ENCODE measurements at regions not wholly inside any gene's neighbourhood (a gene's known extent, or its start where the extent isn't known, plus 50 kb on each side); places are given as distances from the start of the nearest gene placed in this dataset.

DNA sequence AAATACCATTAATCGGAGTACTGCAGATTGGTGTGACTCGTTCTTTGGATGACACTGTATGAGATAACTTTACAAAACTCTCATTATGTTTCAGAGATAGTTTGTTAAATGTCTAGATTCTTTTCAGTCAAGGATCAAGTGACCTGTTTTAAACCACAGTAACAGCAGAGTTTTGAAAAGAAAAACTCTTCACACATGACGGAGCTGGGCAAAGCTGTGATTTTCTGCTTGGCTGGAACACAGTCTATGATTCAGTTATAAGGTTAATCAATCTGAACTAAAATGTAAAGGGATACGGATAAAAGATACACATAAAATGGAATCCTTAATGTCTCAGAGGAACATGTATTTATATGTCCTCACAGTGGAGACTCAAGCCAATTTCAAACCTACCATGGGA, 573.2 kb downstream of the PRKD1 start:
- Histone ChIP-seq H3K4me3 (no peak overlapping the region), H3K27ac (no peak overlapping the region), H3K4me1 (no peaks in the 10 kb centered on the region), H3K4me2 (no peak overlapping the region), H3K9me3 (no peaks in the 10 kb centered on the region)
- FAIRE-seq (no peak), ATAC-seq (no peak), DNase-seq (ENCODE audit: low read depth in 1 of 2, low spot score in 1 of 2) (no peak)
- WGBS (ENCODE audit: missing lambda C conversion rate) = 24% methylated on average over 4 of the region's 4 CpGs
- TF ChIP-seq JUNB (IDR thresholded peaks at IDR 0.05) (no peak), RCOR1 (IDR thresholded peaks at IDR 0.05; ENCODE audit: low read depth, low read length) (no peak), RARB (CRISPR knock-in tag; IDR thresholded peaks at IDR 0.05) (no peak), KDM5A (IDR thresholded peaks at IDR 0.05) (no peak), HOXB13 (CRISPR knock-in tag; IDR thresholded peaks at IDR 0.05; ENCODE audit: low read depth) (no peak), EHF (CRISPR knock-in tag; IDR thresholded peaks at IDR 0.05) (no peak), ESRRA (IDR thresholded peaks at IDR 0.05; ENCODE audit: borderline replicate concordance, low read length) (no peak), JUN (IDR thresholded peaks at IDR 0.05) (no peak), BHLHE40 (IDR thresholded peaks at IDR 0.05; ENCODE audit: low read depth, low read length) (no peak), MAX (IDR thresholded peaks at IDR 0.05) (no peak), CHD2 (IDR thresholded peaks at IDR 0.05; ENCODE audit: low read length, partially characterized antibody) (no peak), FOXS1 (CRISPR knock-in tag; IDR thresholded peaks at IDR 0.05) (no peak), BCL3 (IDR thresholded peaks at IDR 0.05) (no peak), EP300 (IDR thresholded peaks at IDR 0.05) (no peak)
- POLR2A ChIA-PET = no interaction called here
- CTCF ChIA-PET = no interaction called here

DNA sequence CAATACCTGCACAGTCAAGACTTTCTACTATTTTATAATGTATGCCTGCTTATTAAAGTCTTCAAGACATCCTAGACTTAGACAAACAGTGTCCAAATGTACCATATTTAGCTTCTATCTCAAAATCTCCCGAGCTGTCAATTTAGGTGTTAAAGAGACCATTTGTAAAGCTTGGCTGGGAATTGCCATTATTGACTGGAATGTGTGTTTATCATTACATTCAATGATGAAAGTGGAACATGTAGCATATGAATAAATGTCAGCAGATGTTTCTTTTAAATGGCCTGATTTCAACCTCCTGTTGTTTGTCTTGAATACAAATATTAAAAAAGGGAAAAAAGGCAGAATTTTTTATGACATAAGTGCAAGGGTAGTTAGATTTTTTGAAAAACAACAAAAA, 572.3 kb downstream of the PRKD1 start:
- CTCF ChIA-PET = interaction anchor here (0.6 kb wide), 1 partner anchor 245 kb away, joined by 3 read pairs; no protein-coding TSS in a partner anchor
- Histone ChIP-seq H3K27ac (no peak overlapping the region), H3K4me3 (no peak overlapping the region), H3K4me1 (no peaks in the 10 kb centered on the region), H3K4me2 (no peak overlapping the region), H3K9me3 (no peaks in the 10 kb centered on the region)
- ATAC-seq (no peak), FAIRE-seq (no peak), DNase-seq (ENCODE audit: low read depth in 1 of 2, low spot score in 1 of 2) (no peak)
- TF ChIP-seq HMGXB4 (CRISPR knock-in tag; IDR thresholded peaks at IDR 0.05; ENCODE audit: borderline replicate concordance) = no peak
- TF ChIP-seq MAZ (IDR thresholded peaks at IDR 0.05; ENCODE audit: borderline replicate concordance, low read depth, low read length) = no peak
- TF ChIP-seq RNF2 (IDR thresholded peaks at IDR 0.05; ENCODE audit: borderline replicate concordance, low read depth) = no peak
- TF ChIP-seq REST (IDR thresholded peaks at IDR 0.05) = no peak
- no peak for TF ChIP-seq JUN (IDR thresholded peaks at IDR 0.05)
- TF ChIP-seq ZC3H11A (IDR thresholded peaks at IDR 0.05) = no peak
- no peak for TF ChIP-seq RFX5 (IDR thresholded peaks at IDR 0.05)
- no peak for TF ChIP-seq TP53 (CRISPR knock-in tag; IDR thresholded peaks at IDR 0.05)
- no peak for TF ChIP-seq BHLHE40 (IDR thresholded peaks at IDR 0.05; ENCODE audit: low read depth, low read length)
- no peak for TF ChIP-seq MYC (IDR thresholded peaks at IDR 0.05; ENCODE audit: borderline replicate concordance, low read length)
- TF ChIP-seq ATOH8 (CRISPR knock-in tag; IDR thresholded peaks at IDR 0.05; ENCODE audit: low read depth) = no peak
- TF ChIP-seq FOXS1 (CRISPR knock-in tag; IDR thresholded peaks at IDR 0.05) = no peak
- no peak for TF ChIP-seq HES2 (IDR thresholded peaks at IDR 0.05)
- TF ChIP-seq POLR2A (IDR thresholded peaks at IDR 0.05; ENCODE audit: low read length) = no peak
- no peak for TF ChIP-seq NR3C1 (IDR thresholded peaks at IDR 0.05)
- TF ChIP-seq, protein P1, sequence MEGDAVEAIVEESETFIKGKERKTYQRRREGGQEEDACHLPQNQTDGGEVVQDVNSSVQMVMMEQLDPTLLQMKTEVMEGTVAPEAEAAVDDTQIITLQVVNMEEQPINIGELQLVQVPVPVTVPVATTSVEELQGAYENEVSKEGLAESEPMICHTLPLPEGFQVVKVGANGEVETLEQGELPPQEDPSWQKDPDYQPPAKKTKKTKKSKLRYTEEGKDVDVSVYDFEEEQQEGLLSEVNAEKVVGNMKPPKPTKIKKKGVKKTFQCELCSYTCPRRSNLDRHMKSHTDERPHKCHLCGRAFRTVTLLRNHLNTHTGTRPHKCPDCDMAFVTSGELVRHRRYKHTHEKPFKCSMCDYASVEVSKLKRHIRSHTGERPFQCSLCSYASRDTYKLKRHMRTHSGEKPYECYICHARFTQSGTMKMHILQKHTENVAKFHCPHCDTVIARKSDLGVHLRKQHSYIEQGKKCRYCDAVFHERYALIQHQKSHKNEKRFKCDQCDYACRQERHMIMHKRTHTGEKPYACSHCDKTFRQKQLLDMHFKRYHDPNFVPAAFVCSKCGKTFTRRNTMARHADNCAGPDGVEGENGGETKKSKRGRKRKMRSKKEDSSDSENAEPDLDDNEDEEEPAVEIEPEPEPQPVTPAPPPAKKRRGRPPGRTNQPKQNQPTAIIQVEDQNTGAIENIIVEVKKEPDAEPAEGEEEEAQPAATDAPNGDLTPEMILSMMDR (IDR thresholded peaks at IDR 0.05) = no peak
- no peak for TF ChIP-seq KDM5A (IDR thresholded peaks at IDR 0.05)
- no peak for TF ChIP-seq ZFP36 (IDR thresholded peaks at IDR 0.05; ENCODE audit: borderline replicate concordance, partially characterized antibody)
- no peak for TF ChIP-seq HEYL (CRISPR knock-in tag; IDR thresholded peaks at IDR 0.05)
- no peak for TF ChIP-seq FOSL2 (IDR thresholded peaks at IDR 0.05)
- no peak for TF ChIP-seq FOSL2 (CRISPR knock-in tag; IDR thresholded peaks at IDR 0.05)
- POLR2A ChIA-PET = no interaction called here
- 9% methylated on average over 1 of the region's 1 CpG for WGBS (ENCODE audit: missing lambda C conversion rate)

All from A549 (cell line).